Fibroblast of skin of abdomen (primary cell): ENCODE measurements at regions not wholly inside any gene's neighbourhood (a gene's known extent, or its start where the extent isn't known, plus 50 kb on each side); places are given as distances from the start of the nearest gene placed in this dataset.

Source experiments
- DNase-seq: peaks from one replicate; pipeline ENCODE4 v3.0.0-alpha.2; 2013

- no peak for DNase-seq
Observed at GRCh38 chr4:135833529-135833928, 1631.9 kb upstream of the PABPC4L start.

- DNase-seq = no peak
Observed at GRCh38 chr4:135824759-135825296, 1623.2 kb upstream of the PABPC4L start.

GRCh38 chr4:135804785-135805184 lies 1603.2 kb upstream of the PABPC4L start:
- no peak for DNase-seq

- DNase-seq = no peak
Observed at GRCh38 chr4:135777361-135777760, 1575.8 kb upstream of the PABPC4L start.

- no peak for DNase-seq
Observed at GRCh38 chr4:135775909-135776308, 1574.3 kb upstream of the PABPC4L start.

GRCh38 chr4:135770505-135770904 lies 1568.9 kb upstream of the PABPC4L start:
- DNase-seq = no peak

GRCh38 chr4:135744928-135745327 lies 1543.3 kb upstream of the PABPC4L start:
- DNase-seq = no peak

- DNase-seq = no peak
Observed at GRCh38 chr4:135741583-135741982, 1540.0 kb upstream of the PABPC4L start.

- DNase-seq = no peak
Observed at GRCh38 chr4:135739354-135739753, 1537.8 kb upstream of the PABPC4L start.

- no peak for DNase-seq
Observed at GRCh38 chr4:135735512-135735911, 1533.9 kb upstream of the PABPC4L start.

- no peak for DNase-seq
Observed at GRCh38 chr4:135732448-135732847, 1530.9 kb upstream of the PABPC4L start.

- DNase-seq = no peak
Observed at GRCh38 chr4:135731682-135732081, 1530.1 kb upstream of the PABPC4L start.

- no peak for DNase-seq
Observed at GRCh38 chr4:135724421-135724820, 1522.8 kb upstream of the PABPC4L start.

- DNase-seq = no peak
Observed at GRCh38 chr4:135718019-135718418, 1516.4 kb upstream of the PABPC4L start.

- no peak for DNase-seq
Observed at GRCh38 chr4:135705343-135705742, 1503.8 kb upstream of the PABPC4L start.

GRCh38 chr4:135694066-135694465 lies 1492.5 kb upstream of the PABPC4L start:
- DNase-seq = no peak

- no peak for DNase-seq
Observed at GRCh38 chr4:135684001-135684400, 1482.4 kb upstream of the PABPC4L start.

- DNase-seq = no peak
Observed at GRCh38 chr4:135672202-135672601, 1470.6 kb upstream of the PABPC4L start.

GRCh38 chr4:135670548-135670947 lies 1469.0 kb upstream of the PABPC4L start:
- no peak for DNase-seq
